GM18505 (cell line): ENCODE measurements at regions not wholly inside any gene's neighbourhood (a gene's known extent, or its start where the extent isn't known, plus 50 kb on each side); places are given as distances from the start of the nearest gene placed in this dataset.
A peak's percentile ranks its signal among the peaks of the same experiment; 100 is the strongest.

Experiments
- ATAC-seq: cut with Tn5 transposase; IDR thresholded peaks from one replicate; pipeline ENCODE4 v1.9.1; 2021; ENCODE audit not compliant: unreplicated experiment
- POLR2A ChIP-seq: IDR thresholded peaks from 4 replicates; pipeline ENCODE4 v1.6.1; 2011; ENCODE audit warnings: borderline replicate concordance; ENCODE audit not compliant: insufficient read depth, insufficient read length; ENCODE audit errors: extremely low read depth

DNA sequence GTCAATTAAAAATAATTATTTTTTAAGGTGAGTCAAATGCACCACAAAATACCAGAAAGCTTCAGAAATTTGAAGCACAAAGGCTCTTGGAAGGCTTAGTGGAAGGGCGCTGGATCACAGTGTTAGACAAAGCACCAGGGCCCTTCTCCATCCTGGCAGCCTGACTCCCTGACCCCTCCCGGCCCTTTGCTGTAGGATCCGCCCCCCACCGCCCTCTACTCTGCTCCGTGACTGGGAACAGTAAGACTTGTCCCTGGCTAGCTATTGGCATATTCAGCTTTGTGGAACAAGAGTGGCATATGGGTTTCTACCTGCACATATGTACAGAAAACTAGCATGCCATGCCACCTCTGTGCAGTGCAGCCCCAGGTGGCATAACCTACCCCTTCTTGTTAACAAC, 222.1 kb downstream of the SYK start:
- no peak for ATAC-seq
- no peak for TF ChIP-seq POLR2A

- TF ChIP-seq POLR2A = no peak
- no peak for ATAC-seq
Measured at GRCh38 chr9:91024841-91025240, 223.2 kb downstream of the SYK start.

DNA sequence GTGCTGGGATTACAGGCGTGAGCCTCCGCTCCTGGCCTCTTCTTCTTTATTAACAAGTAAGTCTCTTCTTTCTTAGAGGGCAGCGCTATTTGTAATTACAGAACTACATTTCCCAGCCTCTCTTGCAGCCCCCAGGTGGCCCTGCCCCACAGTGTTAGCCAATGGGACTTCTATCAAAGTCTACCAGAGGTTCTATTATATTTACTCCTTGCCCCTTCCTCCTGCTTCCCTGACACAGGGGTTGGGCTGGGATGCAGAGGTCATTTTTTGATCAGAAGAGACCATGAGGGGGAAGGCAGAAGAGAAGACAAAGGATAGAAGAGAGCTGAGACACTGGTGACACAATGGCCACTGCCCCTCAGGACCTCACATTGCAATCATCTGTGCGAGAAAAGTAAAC, 224.2 kb downstream of the SYK start:
- no peak for TF ChIP-seq POLR2A
- ATAC-seq = no peak

DNA sequence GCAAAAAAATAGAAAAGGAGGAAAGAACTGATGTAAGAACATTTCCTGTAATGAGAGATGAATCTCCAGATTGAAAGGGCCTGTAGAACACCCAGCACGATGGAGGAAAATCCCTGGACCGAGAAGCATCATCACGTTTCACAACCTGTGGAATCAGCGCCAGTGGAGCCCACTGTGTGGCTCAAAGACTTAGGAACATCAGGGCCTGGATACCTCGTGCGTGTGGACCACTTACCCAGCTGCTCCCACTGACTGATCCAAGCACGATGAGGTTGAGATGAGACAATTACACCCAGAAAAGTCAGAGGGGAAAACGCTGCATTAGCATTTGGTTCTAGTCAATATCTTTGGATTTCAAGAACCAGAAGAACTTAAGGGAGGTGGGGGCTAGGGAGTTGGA, 224.6 kb downstream of the SYK start:
- no peak for ATAC-seq
- no peak for TF ChIP-seq POLR2A

- TF ChIP-seq POLR2A = no peak
- ATAC-seq = no peak
Measured at GRCh38 chr9:91027005-91027404, 225.4 kb downstream of the SYK start.

GRCh38 chr9:91028166-91028827, 226.7 kb downstream of the SYK start:
- no peak for ATAC-seq

GRCh38 chr9:91029650-91030361, 228.2 kb downstream of the SYK start:
- TF ChIP-seq POLR2A = no peak
- ATAC-seq = no peak

More at GRCh38 chr9:91028166-91028827, 226.7 kb downstream of the SYK start:
- no peak for TF ChIP-seq POLR2A

- TF ChIP-seq POLR2A = no peak
- no peak for ATAC-seq
Measured at GRCh38 chr9:91032121-91032531, 230.5 kb downstream of the SYK start.

DNA sequence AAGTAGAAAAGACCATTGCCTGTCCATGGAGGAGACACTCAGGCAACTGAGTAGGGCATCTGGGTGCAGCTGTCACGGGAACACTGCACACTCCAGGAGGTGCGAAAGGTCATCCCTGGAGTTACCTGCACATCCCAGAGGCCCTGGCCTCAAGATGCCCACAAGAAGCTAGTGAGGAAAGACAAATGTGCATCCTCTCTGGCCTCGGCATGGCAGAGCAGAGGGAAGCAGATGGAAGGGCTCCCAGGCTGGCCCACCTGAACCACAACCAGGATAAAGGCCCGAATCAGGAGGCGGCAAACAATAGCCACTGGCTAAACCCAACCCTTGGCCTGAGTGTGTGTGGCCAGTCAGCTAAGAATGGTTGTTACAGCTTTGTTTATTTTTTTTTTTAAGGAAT, 231.7 kb downstream of the SYK start:
- no peak for ATAC-seq
- TF ChIP-seq POLR2A = no peak

DNA sequence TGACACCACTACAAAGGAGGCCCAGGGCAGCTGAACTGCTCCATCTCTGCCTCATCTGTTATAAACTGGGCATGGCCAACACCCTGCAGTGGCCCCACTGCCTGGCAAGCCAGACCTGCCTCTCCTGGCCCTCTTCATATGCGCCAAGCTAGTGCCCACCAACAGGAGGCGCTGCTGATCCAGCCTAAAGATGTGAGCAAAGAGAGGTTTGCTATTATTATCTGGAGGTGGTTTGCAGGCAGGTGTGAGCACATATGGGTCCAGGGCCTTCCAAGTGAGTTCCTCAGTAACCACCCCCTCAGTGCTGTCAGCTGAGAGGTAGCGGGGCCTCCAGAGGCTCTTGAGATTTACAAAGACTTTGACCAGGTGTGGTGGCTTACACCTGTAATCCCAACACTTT, 232.2 kb downstream of the SYK start:
- no peak for TF ChIP-seq POLR2A
- ATAC-seq = no peak

GRCh38 chr9:91034521-91034920, 232.9 kb downstream of the SYK start:
- no peak for ATAC-seq
- no peak for TF ChIP-seq POLR2A

DNA sequence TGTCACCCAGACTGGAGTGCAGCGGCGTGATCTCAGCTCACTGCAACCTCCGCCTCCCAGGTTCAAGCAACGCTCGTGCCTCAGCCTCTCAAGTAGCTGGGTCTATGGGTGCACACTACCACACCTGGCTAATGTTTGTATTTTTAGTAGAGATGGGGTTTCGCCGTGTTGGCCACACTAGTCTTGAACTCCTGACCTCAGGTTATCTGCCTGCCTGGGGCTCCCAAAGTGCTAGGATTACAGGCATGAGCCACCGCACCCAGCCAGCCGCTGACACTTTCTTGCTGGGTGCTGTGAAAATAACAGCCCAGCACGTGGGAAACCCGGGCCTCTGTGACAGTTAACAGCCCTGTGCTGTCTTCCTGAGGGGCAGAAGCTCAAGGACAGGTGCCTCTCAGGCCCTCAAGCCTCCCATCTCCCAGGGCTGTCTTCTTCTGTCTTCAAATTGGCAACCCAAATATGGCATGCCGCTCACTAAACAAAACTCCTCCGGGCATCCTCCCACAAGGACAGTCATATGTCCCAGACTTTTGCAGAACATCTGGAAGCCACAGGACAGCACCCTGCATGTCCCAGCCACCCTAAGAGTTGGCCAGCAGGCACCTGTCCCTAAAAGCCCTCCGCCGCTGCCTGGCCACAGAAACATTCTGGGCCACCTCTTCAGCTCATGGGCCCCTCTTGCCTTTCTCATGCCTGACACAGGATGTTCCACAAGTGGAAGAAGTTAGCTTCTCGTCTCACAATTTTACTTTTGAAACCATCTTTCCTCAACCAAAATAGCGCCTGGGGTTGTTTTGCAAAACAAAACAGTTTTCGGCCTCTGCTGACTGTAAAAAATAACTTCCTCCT, 233.6 kb downstream of the SYK start:
- TF ChIP-seq POLR2A = peak; percentile 18
- ATAC-seq = no peak

GRCh38 chr9:91035825-91036208, 234.2 kb downstream of the SYK start:
- no peak for ATAC-seq
- no peak for TF ChIP-seq POLR2A
